Fibroblast of villous mesenchyme (primary cell): ENCODE measurements at regions not wholly inside any gene's neighbourhood (a gene's known extent, or its start where the extent isn't known, plus 50 kb on each side); places are given as distances from the start of the nearest gene placed in this dataset.

ENCODE experiments used
- DNase-seq: peaks from one replicate; pipeline ENCODE4 v3.0.0-alpha.2; 2010; ENCODE audit warnings: low read depth
- H3K4me3 ChIP-seq: 2 replicates; pipeline ENCODE4 v1.5.1; 2011; ENCODE audit warnings: low read depth, mild to moderate bottlenecking, low read length
- CTCF ChIP-seq: IDR thresholded peaks from 2 replicates; pipeline ENCODE4 v1.5.1; 2012; ENCODE audit warnings: low read depth, mild to moderate bottlenecking, low read length; ENCODE audit not compliant: insufficient read depth

- no peak for TF ChIP-seq CTCF
- no peak for DNase-seq
- no peak overlapping the region for H3K4me3 ChIP-seq
Observed at GRCh38 chr10:31749301-31749700, 179.3 kb downstream of the ARHGAP12 start.

- peak; percentile 57 for DNase-seq
- H3K4me3 ChIP-seq = no peak overlapping the region
- no peak for TF ChIP-seq CTCF
Observed at GRCh38 chr10:31745612-31746376, 182.8 kb downstream of the ARHGAP12 start.

GRCh38 chr10:31744025-31744424 is 184.6 kb downstream of the ARHGAP12 start:
- TF ChIP-seq CTCF = no peak
- no peak for DNase-seq
- H3K4me3 ChIP-seq = no peak overlapping the region

GRCh38 chr10:31742255-31742654 is 186.4 kb downstream of the ARHGAP12 start:
- no peak for DNase-seq
- TF ChIP-seq CTCF = no peak
- no peak overlapping the region for H3K4me3 ChIP-seq

- TF ChIP-seq CTCF = no peak
- H3K4me3 ChIP-seq = no peak overlapping the region
- no peak for DNase-seq
Observed at GRCh38 chr10:31741473-31741872, 187.2 kb downstream of the ARHGAP12 start.

GRCh38 chr10:31739711-31740110 is 188.9 kb downstream of the ARHGAP12 start:
- no peak overlapping the region for H3K4me3 ChIP-seq
- TF ChIP-seq CTCF = no peak

GRCh38 chr10:31739146-31739545 is 189.5 kb downstream of the ARHGAP12 start:
- DNase-seq = no peak
- no peak overlapping the region for H3K4me3 ChIP-seq
- TF ChIP-seq CTCF = no peak

More at GRCh38 chr10:31739711-31740110, 188.9 kb downstream of the ARHGAP12 start:
- DNase-seq = peak; percentile 74
